Neural progenitor cell (in vitro differentiated cells): ENCODE measurements at regions not wholly inside any gene's neighbourhood (a gene's known extent, or its start where the extent isn't known, plus 50 kb on each side); places are given as distances from the start of the nearest gene placed in this dataset.

Experiments
- DNase-seq: peaks from one replicate; pipeline ENCODE4 v3.0.0-alpha.2; 2016; ENCODE audit warnings: low spot score
- H2AFZ ChIP-seq: fragments of 200-600 bp; sonication (generic); replicated peaks from 2 replicates; pipeline ENCODE4 v1.6.1; 2016; ENCODE audit warnings: antibody characterized with exemption
- H3F3A ChIP-seq: fragments of 200-600 bp; sonication (generic); 2 replicates; pipeline ENCODE4 v1.6.1; 2016; ENCODE audit warnings: antibody characterized with exemption, low read depth
- H3K27ac ChIP-seq: fragments of 200-600 bp; sonication (generic); 2 replicates; pipeline ENCODE4 v1.5.1; 2016; ENCODE audit warnings: mild to moderate bottlenecking
- H3K27me3 ChIP-seq: fragments of 200-600 bp; sonication (generic); 2 replicates; pipeline ENCODE4 v1.6.1; 2016; ENCODE audit warnings: mild to moderate bottlenecking, moderate library complexity
- H3K36me3 ChIP-seq: fragments of 200-600 bp; sonication (generic); 2 replicates; pipeline ENCODE4 v1.5.1; 2016
- H3K4me1 ChIP-seq: fragments of 200-600 bp; sonication (generic); 2 replicates; pipeline ENCODE4 v1.6.1; 2016; ENCODE audit warnings: mixed run types
- H3K4me2 ChIP-seq: fragments of 200-600 bp; sonication (generic); 2 replicates; pipeline ENCODE4 v1.6.1; 2016
- H3K4me3 ChIP-seq: fragments of 200-600 bp; sonication (generic); 2 replicates; pipeline ENCODE4 v1.5.1; 2016
- H3K79me2 ChIP-seq: fragments of 200-600 bp; sonication (generic); 2 replicates; pipeline ENCODE4 v1.6.1; 2016; ENCODE audit warnings: low read depth
- H3K9ac ChIP-seq: fragments of 200-600 bp; sonication (generic); 2 replicates; pipeline ENCODE4 v1.6.1; 2016
- H3K9me3 ChIP-seq: fragments of 200-600 bp; sonication (generic); 2 replicates; pipeline ENCODE4 v1.5.1; 2016; ENCODE audit warnings: low read depth
- H4K20me1 ChIP-seq: fragments of 200-600 bp; sonication (generic); 2 replicates; pipeline ENCODE4 v1.6.1; 2016; ENCODE audit warnings: low read depth
- H3K27ac Mint-ChIP-seq: 3 replicates; pipeline ENCODE4 v1.8.0; 2021; ENCODE audit warnings: mixed read lengths
- H3K27me3 Mint-ChIP-seq: 2 replicates; pipeline ENCODE4 v1.8.0; 2022; ENCODE audit warnings: low read depth, mild to moderate bottlenecking, inconsistent platforms, moderate library complexity, mixed read lengths; ENCODE audit not compliant: insufficient read depth
- H3K36me3 Mint-ChIP-seq: 3 replicates; pipeline ENCODE4 v1.8.0; 2021; ENCODE audit warnings: mixed read lengths
- H3K4me1 Mint-ChIP-seq: 3 replicates; pipeline ENCODE4 v1.8.0; 2021; ENCODE audit warnings: mixed read lengths
- H3K4me3 Mint-ChIP-seq: 3 replicates; pipeline ENCODE4 v1.8.0; 2021; ENCODE audit warnings: mild to moderate bottlenecking, moderate library complexity, mixed read lengths
- H3K9me3 Mint-ChIP-seq: 3 replicates; pipeline ENCODE4 v1.8.0; 2020; ENCODE audit warnings: mixed read lengths
- EZH2 ChIP-seq: fragments of 200-600 bp; sonication (generic); IDR thresholded peaks from 2 replicates; pipeline ENCODE4 v1.6.1; 2017; ENCODE audit warnings: antibody characterized with exemption, mild to moderate bottlenecking, moderate library complexity
- EZH2phosphoT487 ChIP-seq: fragments of 200-600 bp; sonication (generic); IDR thresholded peaks from 2 replicates; pipeline ENCODE4 v1.6.1; 2017; ENCODE audit warnings: antibody characterized with exemption
- TF ChIP-seq, protein P1 (sequence below): fragments of 200-600 bp; sonication (generic); IDR thresholded peaks from 2 replicates; pipeline ENCODE4 v1.5.1; 2017; ENCODE audit warnings: antibody characterized with exemption, mild to moderate bottlenecking

DNA sequence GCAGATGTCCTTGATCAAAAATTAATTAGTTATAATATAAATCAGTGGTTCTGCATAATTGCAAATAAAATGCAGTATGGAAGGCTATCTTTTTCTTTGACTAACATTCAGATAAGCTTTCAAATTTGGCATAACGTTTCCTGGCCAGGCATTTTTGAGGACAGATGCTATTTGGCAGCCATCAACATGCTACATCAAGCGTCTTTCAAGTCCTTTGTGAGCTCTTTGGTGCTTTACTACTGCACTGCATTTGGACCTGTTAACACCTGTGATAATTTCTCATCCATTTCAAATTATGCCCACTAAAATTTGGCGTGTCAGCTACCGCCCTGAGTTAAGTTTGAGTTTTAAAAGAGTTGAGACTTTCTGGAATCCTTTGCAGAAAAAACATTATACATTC, 545.7 kb downstream of the STK39 start:
- Histone ChIP-seq H3K36me3 (no peaks in the 10 kb centered on the region), H3K9me3 (no peaks in the 10 kb centered on the region), H3K27me3 (no peaks in the 10 kb centered on the region), H2AFZ (no peak overlapping the region), H3K4me3 (no peak overlapping the region), H3K4me2 (no peak overlapping the region), H3K9ac (no peak overlapping the region), H3F3A (no peaks in the 10 kb centered on the region), H4K20me1 (no peaks in the 10 kb centered on the region), H3K79me2 (no peaks in the 10 kb centered on the region), H3K4me1 (no peaks in the 10 kb centered on the region), H3K27ac (no peak overlapping the region)
- TF ChIP-seq EZH2phosphoT487: no peak
- TF ChIP-seq EZH2: no peak
- TF ChIP-seq, protein P1, sequence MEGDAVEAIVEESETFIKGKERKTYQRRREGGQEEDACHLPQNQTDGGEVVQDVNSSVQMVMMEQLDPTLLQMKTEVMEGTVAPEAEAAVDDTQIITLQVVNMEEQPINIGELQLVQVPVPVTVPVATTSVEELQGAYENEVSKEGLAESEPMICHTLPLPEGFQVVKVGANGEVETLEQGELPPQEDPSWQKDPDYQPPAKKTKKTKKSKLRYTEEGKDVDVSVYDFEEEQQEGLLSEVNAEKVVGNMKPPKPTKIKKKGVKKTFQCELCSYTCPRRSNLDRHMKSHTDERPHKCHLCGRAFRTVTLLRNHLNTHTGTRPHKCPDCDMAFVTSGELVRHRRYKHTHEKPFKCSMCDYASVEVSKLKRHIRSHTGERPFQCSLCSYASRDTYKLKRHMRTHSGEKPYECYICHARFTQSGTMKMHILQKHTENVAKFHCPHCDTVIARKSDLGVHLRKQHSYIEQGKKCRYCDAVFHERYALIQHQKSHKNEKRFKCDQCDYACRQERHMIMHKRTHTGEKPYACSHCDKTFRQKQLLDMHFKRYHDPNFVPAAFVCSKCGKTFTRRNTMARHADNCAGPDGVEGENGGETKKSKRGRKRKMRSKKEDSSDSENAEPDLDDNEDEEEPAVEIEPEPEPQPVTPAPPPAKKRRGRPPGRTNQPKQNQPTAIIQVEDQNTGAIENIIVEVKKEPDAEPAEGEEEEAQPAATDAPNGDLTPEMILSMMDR: no peak
- Mint-ChIP-seq H3K9me3 (no peaks in the 10 kb centered on the region), H3K36me3 (no peaks in the 10 kb centered on the region), H3K27ac (no peak overlapping the region), H3K4me1 (no peaks in the 10 kb centered on the region), H3K4me3 (no peak overlapping the region), H3K27me3 (no peaks in the 10 kb centered on the region)
- no peak for DNase-seq

DNA sequence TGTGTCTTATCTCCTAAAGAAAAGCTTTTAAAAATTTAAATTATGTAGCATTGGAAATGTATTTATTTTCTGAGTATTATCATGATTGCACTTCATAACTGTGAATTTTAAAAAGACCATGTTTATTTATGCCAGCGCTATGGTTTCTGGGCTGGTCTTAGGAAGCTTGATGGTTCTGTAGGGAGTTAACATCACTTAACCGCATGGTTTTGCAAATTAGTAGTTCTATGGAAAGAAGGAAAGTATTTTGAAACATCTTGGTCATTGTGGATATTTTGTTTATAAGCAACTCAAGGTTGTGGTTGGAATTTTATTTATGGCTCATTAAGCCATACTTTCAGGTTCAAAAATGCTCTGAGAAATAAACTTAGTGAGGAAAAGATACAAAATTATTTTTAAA, 549.4 kb downstream of the STK39 start:
- H3K36me3 Mint-ChIP-seq: peaks cover 2% of the 10 kb centered on the region
- Histone ChIP-seq H3K79me2 (no peaks in the 10 kb centered on the region), H3K27me3 (no peaks in the 10 kb centered on the region), H3K27ac (no peak overlapping the region), H3F3A (no peaks in the 10 kb centered on the region), H3K9ac (no peak overlapping the region), H3K4me3 (no peak overlapping the region), H3K9me3 (no peaks in the 10 kb centered on the region), H3K4me2 (no peak overlapping the region), H2AFZ (no peak overlapping the region), H3K36me3 (no peaks in the 10 kb centered on the region), H4K20me1 (no peaks in the 10 kb centered on the region), H3K4me1 (no peaks in the 10 kb centered on the region)
- H3K27me3 Mint-ChIP-seq: no peaks in the 10 kb centered on the region
- H3K9me3 Mint-ChIP-seq: no peaks in the 10 kb centered on the region
- no peak overlapping the region for H3K4me3 Mint-ChIP-seq
- DNase-seq: no peak
- no peaks in the 10 kb centered on the region for H3K4me1 Mint-ChIP-seq
- no peak overlapping the region for H3K27ac Mint-ChIP-seq
- TF ChIP-seq EZH2: no peak
- TF ChIP-seq EZH2phosphoT487: no peak
- TF ChIP-seq, protein P1: no peak

DNA sequence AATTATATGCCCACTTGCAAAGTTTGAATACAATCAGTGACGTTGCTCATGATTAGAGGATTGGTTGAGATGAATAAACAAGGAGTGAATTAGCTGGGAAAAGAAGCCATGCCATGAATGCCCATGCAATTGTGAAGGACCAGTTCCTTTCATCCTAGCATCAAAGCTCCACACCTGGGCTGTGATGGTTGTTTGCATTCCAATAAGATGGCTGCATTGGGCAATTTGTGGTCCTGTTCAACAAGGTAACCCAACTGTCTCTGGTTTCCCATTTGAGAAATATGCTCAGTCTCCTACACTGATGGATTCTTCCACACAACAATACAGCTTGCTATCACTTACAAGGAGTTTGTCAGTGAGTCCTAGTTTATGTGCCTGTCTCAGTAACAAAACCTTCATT, 550.2 kb downstream of the STK39 start:
- no peaks in the 10 kb centered on the region for H3K4me1 Mint-ChIP-seq
- H3K9me3 Mint-ChIP-seq: no peaks in the 10 kb centered on the region
- Histone ChIP-seq H4K20me1 (no peaks in the 10 kb centered on the region), H3F3A (no peaks in the 10 kb centered on the region), H3K79me2 (no peaks in the 10 kb centered on the region), H3K4me1 (no peaks in the 10 kb centered on the region), H3K9me3 (no peaks in the 10 kb centered on the region), H3K27me3 (no peaks in the 10 kb centered on the region), H3K36me3 (no peaks in the 10 kb centered on the region), H3K4me3 (no peak overlapping the region), H2AFZ (no peak overlapping the region), H3K27ac (no peak overlapping the region), H3K9ac (no peak overlapping the region), H3K4me2 (no peak overlapping the region)
- peaks cover 2% of the 10 kb centered on the region for H3K36me3 Mint-ChIP-seq
- TF ChIP-seq EZH2: no peak
- TF ChIP-seq, protein P1: no peak
- no peak for TF ChIP-seq EZH2phosphoT487
- H3K27ac Mint-ChIP-seq: no peak overlapping the region
- no peak for DNase-seq
- H3K27me3 Mint-ChIP-seq: no peaks in the 10 kb centered on the region
- no peak overlapping the region for H3K4me3 Mint-ChIP-seq

DNA sequence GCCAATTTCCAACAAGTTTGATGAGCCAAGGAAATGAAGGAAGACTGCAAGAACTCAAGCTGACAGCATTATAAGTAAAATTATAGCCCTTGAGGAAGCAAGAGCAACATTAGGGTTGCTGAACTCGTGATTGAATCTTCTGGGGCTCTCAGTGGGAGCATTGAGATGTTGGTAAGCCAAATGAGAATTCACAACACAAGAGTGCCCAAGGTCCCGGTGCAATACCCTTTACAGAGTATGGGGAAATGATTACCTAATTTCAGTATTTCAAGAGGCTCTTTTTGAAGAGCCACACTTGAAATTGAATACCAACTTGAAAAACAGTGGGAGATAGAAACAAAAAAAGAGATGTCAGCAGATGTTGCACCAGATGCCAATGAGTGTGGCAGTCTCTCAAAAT, 554.5 kb downstream of the STK39 start:
- H3K4me1 Mint-ChIP-seq: peaks cover 3% of the 10 kb centered on the region
- no peak overlapping the region for H3K27ac Mint-ChIP-seq
- no peaks in the 10 kb centered on the region for H3K27me3 ChIP-seq
- H3K27ac ChIP-seq: no peak overlapping the region
- H3K4me3 ChIP-seq: no peak overlapping the region
- no peaks in the 10 kb centered on the region for H3K36me3 ChIP-seq
- no peak for DNase-seq
- H3K9me3 ChIP-seq: no peaks in the 10 kb centered on the region
- no peaks in the 10 kb centered on the region for H4K20me1 ChIP-seq
- H3K4me1 ChIP-seq: no peaks in the 10 kb centered on the region
- no peaks in the 10 kb centered on the region for H3K27me3 Mint-ChIP-seq
- no peak overlapping the region for H2AFZ ChIP-seq
- peaks cover 2% of the 10 kb centered on the region for H3K36me3 Mint-ChIP-seq
- H3K4me2 ChIP-seq: no peak overlapping the region
- H3K4me3 Mint-ChIP-seq: no peak overlapping the region
- H3F3A ChIP-seq: no peaks in the 10 kb centered on the region
- H3K9me3 Mint-ChIP-seq: peaks cover 4% of the 10 kb centered on the region
- no peaks in the 10 kb centered on the region for H3K79me2 ChIP-seq
- TF ChIP-seq EZH2 (no peak), EZH2phosphoT487 (no peak)
- TF ChIP-seq, protein P1: no peak
- H3K9ac ChIP-seq: no peak overlapping the region
